Spinal cord (tissue), 9 donors: ENCODE measurements at regions not wholly inside any gene's neighbourhood (a gene's known extent, or its start where the extent isn't known, plus 50 kb on each side); places are given as distances from the start of the nearest gene placed in this dataset.
A peak's percentile ranks its signal among the peaks of the same experiment; 100 is the strongest.
"Not testable (repeated sequence)": the region's sequence is repeated elsewhere in the genome, so short reads cannot be mapped to it uniquely, and the experiment has no call there.

Experiments
- DNase-seq, 6 donors: peaks; one replicate each; pipeline versions ENCODE4 v3.0.0 to v3.0.0-alpha.2; 2013 to 2015; ENCODE audit warnings: low spot score in 6 of 6, low read depth in 4 of 6
- H3K27ac ChIP-seq: one replicate; pipeline ENCODE4 v1.5.1; 2013; ENCODE audit warnings: low read depth, low read length, control low read depth
- H3K27me3 ChIP-seq: one replicate; pipeline ENCODE4 v1.6.1; 2013; ENCODE audit warnings: low read length; ENCODE audit not compliant: control insufficient read depth, insufficient read depth
- H3K36me3 ChIP-seq: one replicate; pipeline ENCODE4 v1.6.1; 2013; ENCODE audit warnings: low read length; ENCODE audit not compliant: control insufficient read depth, insufficient read depth
- H3K4me1 ChIP-seq: one replicate; pipeline ENCODE4 v1.6.1; 2013; ENCODE audit warnings: low read length; ENCODE audit not compliant: control insufficient read depth, insufficient read depth
- H3K4me3 ChIP-seq: one replicate; pipeline ENCODE4 v1.5.1; 2013; ENCODE audit warnings: low read depth, low read length, control low read depth
- H3K9me3 ChIP-seq: one replicate; pipeline ENCODE4 v1.6.1; 2013; ENCODE audit warnings: low read length; ENCODE audit not compliant: control insufficient read depth, insufficient read depth
- WGBS: methylation state at CpG from one replicate; pipeline ENCODE4 v1.1.5; 2013; ENCODE audit warnings: missing lambda C conversion rate; ENCODE audit not compliant: insufficient coverage; 5-methylcytosine and 5-hydroxymethylcytosine counted together
- donor health status: healthy.

DNA sequence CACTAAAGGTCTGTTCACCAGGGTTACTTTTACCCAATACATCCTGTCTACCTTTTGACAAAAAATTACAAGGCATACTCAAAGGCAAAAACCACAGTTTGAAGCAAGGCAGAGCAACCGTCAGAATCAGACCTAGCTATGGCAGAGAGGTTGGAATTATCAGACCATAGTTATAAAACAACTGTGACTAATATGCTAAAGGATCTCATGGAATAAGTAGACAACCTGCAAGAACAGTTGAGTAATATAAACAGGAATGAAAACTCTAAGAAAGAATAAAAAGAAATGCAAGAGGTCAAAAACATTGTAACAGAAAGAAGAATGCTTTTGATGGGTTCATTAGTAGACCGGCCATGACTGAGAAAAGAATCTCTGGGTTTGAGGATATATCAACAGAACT is 318.8 kb upstream of the KCNH7 start:
- Histone ChIP-seq H3K4me3 (no peak overlapping the region), H3K27ac (no peak overlapping the region), H3K27me3 (no peaks in the 10 kb centered on the region), H3K36me3 (no peaks in the 10 kb centered on the region), H3K4me1 (no peaks in the 10 kb centered on the region), H3K9me3 (peaks cover 1% of the 10 kb centered on the region)
- DNase-seq: no peak
- 71% methylated on average over 1 of the region's 2 CpGs for WGBS

DNA sequence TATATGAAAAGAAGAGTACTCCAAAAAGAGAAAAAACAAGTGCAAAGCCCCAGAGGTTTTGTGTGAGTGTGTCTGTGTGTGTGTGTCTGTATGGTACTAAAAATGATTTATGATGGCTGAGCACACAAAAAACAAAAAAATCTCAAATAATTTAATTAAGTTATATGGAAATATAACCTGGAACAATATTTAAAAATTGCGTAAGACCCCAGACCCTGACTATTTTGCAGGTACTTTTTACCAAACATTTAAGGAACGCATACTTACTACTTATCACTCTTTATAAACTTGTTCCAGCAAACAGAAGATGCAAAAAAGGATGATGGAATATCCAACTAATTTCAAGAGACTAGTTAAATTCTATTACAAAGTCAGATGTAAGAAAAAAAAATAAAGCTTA is 317.4 kb upstream of the KCNH7 start:
- H3K27ac ChIP-seq: no peak overlapping the region
- no peaks in the 10 kb centered on the region for H3K27me3 ChIP-seq
- H3K4me1 ChIP-seq: no peaks in the 10 kb centered on the region
- no peaks in the 10 kb centered on the region for H3K36me3 ChIP-seq
- DNase-seq: no peak
- no CpG with 5 or more reads among the region's 2 CpGs for whole genome bisulfite sequencing
- no peak overlapping the region for H3K4me3 ChIP-seq
- H3K9me3 ChIP-seq: no peaks in the 10 kb centered on the region

DNA sequence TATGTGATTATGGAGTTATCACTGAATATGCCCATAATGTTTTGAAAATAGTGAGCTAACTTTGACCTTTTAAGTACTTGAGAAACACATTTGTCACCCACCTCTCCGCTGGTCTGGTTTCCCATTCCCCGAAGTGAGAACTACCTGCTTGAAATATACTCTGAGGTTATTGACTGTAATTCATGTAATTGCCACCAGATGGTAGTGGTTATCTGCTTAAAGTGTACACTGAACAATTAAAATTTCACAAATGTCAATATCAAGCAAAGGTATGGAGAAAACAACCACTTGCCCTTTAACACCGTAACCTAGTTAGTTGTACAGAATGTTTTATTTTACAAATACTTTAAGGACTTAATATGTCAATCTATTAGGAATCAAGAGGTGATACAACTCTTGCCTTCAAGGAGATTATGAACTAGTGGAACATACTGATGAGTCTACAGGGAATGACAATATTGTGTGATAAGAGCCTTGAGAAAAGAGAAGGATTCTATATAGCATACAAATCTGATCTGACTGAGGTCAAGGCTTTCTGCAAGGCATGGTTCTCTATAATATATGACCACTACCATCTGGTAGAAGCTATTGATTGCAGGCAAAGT is 316.8 kb upstream of the KCNH7 start:
- Histone ChIP-seq H3K4me3 (no peak overlapping the region), H3K27me3 (no peaks in the 10 kb centered on the region), H3K36me3 (no peaks in the 10 kb centered on the region), H3K4me1 (no peaks in the 10 kb centered on the region), H3K9me3 (no peaks in the 10 kb centered on the region), H3K27ac (no peak overlapping the region)
- WGBS: no CpG with 5 or more reads among the region's 3 CpGs
- peak in 5 of 6 donors; percentile 7 to 80 (median 25) for DNase-seq

DNA sequence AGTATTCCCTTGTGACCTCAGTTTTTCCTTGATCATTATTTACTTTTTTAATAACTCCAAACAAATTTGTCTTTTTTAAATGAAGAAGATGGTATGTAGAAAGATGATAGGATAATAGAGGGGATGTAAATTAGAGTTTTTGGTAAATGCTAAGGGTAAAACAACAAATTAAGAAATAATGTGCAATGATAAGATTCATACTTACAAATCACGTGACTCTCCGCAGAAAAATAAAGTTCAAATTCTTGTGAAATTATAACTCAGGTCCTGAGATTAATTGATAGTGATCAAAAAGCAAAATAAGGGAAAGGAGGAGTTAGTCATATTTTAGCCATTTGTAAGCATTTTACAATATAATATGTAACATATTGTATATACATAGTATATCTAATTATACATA is 304.1 kb upstream of the KCNH7 start:
- Histone ChIP-seq H3K4me1 (no peaks in the 10 kb centered on the region), H3K36me3 (no peaks in the 10 kb centered on the region), H3K9me3 (no peaks in the 10 kb centered on the region), H3K27ac (no peak overlapping the region), H3K27me3 (no peaks in the 10 kb centered on the region), H3K4me3 (no peak overlapping the region)
- DNase-seq: no peak
- WGBS: no CpG with 5 or more reads among the region's 2 CpGs

DNA sequence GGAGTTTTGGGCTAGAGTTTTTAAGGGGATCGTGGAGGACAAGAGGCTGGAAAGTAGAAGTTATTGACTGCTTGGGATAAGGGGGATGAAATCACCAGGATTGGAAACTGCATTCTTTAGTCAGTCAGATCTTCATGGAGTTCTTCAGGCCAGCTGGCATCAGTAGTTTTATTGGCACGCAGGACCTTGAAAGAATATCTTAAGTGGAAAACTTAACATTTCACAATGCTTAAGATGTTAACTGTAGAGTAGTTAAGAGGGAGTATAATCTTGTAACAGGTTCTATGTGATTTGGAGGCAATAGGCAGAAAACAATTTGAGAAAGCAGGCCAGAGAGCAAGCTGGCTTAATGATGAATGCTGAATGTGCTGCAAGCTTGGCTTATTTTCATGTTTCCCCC is 300.4 kb upstream of the KCNH7 start:
- Histone ChIP-seq H3K4me3 (no peak overlapping the region), H3K27ac (no peak overlapping the region), H3K9me3 (no peaks in the 10 kb centered on the region), H3K36me3 (no peaks in the 10 kb centered on the region), H3K4me1 (no peaks in the 10 kb centered on the region), H3K27me3 (no peaks in the 10 kb centered on the region)
- DNase-seq: peak in 1 of 6 donors; percentile 40
- 86% methylated on average over 1 of the region's 2 CpGs for WGBS

DNA sequence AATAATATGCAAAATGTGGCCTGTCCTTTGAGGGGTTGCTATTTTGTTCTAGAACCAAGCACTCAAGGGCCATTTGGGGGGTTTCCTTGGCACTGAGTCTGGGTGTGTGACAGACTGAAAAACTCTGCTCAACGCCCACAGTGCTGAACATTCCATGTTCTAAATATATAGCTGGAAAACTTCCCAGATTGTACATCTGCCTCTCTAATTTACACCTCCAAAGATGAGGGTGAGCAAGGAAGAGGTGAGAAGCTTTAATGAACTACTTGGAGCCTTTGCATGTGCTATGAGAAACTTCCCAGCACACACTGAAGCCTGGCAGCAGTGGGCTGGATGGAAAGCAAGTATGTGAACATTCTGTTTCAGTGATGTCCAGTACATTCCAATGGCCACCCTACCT is 296.7 kb upstream of the KCNH7 start:
- Histone ChIP-seq H3K27ac (no peak overlapping the region), H3K4me3 (no peak overlapping the region), H3K4me1 (no peaks in the 10 kb centered on the region), H3K9me3 (no peaks in the 10 kb centered on the region), H3K27me3 (no peaks in the 10 kb centered on the region), H3K36me3 (no peaks in the 10 kb centered on the region)
- WGBS: no CpG with 5 or more reads among the region's 1 CpG
- peak in 1 of 6 donors; percentile 60 for DNase-seq

DNA sequence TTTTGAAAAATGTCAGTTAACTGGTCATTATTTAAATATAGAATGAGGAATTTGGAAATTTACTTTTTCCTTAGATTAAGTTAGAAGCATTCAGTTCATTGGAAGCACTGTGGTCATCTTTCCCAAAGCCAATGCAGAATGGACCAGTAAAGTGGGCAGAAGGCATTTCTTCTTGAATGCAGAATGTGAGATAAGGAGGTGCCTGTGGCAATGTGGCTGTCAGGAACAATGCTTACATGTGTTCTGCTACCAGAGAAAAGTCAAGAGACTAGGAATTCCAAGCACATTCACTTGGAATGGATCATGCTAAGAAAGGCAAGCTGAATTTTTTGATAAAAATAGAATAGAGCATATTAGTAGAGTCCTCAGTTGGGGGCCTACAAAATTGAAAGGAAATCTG is 295.0 kb upstream of the KCNH7 start:
- Histone ChIP-seq H3K36me3 (no peaks in the 10 kb centered on the region), H3K27ac (no peak overlapping the region)

DNA sequence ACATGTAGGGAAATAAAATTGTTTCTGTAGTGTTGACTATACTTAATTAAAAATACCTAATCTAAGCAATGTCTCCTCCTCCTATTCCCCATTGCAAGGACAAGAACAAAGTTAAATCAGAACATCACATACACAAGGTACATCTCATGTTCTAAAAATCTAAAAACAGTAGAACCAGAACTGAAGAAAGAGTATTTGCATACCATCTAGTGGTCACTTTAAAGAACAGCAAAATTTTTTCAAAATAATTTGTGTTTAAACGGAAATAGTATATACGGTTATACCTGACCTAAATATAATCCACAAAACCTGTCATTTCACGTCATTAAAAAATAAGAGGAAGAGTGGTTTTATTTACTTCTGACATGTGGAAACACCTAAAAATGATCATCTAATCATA is 294.3 kb upstream of the KCNH7 start:
- WGBS: no CpG with 5 or more reads among the region's 3 CpGs
- DNase-seq: peak in 5 of 6 donors; percentile 6 to 71 (median 12)
- H3K4me3 ChIP-seq: no peak overlapping the region

More for the DNA sequence above, 295.0 kb upstream of the KCNH7 start:
- H3K4me1 ChIP-seq: no peaks in the 10 kb centered on the region
- H3K9me3 ChIP-seq: no peaks in the 10 kb centered on the region
- no peak for DNase-seq
- H3K27me3 ChIP-seq: no peaks in the 10 kb centered on the region
- H3K4me3 ChIP-seq: no peak overlapping the region

DNA sequence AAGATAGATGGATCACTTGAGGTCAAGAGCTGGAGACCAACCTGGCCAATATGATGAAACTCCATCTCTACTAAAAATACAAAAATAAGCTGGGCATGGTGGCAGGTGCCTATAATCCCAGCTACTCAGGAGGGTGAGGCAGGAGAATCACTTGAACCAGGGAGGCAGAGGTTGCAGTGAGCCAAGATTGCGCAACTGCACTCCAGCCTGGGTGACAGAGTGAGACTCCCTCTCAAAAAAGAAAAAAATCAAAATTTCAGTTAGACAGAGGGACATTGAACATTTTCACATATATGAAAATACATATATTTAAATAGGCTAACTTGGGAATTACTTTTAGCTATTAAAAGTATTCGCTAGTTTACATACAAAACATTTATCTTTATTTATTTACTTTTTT is 293.6 kb upstream of the KCNH7 start:
- not testable (repeated sequence) for DNase-seq, H3K4me3 ChIP-seq, H3K9me3 ChIP-seq, H3K36me3 ChIP-seq, H3K27me3 ChIP-seq, H3K4me1 ChIP-seq, H3K27ac ChIP-seq
- no CpG with 5 or more reads among the region's 2 CpGs for WGBS

More for the DNA sequence above, 294.3 kb upstream of the KCNH7 start:
- no peaks in the 10 kb centered on the region for H3K4me1 ChIP-seq
- H3K27ac ChIP-seq: no peak overlapping the region
- H3K36me3 ChIP-seq: no peaks in the 10 kb centered on the region
- H3K27me3 ChIP-seq: no peaks in the 10 kb centered on the region
- no peaks in the 10 kb centered on the region for H3K9me3 ChIP-seq

DNA sequence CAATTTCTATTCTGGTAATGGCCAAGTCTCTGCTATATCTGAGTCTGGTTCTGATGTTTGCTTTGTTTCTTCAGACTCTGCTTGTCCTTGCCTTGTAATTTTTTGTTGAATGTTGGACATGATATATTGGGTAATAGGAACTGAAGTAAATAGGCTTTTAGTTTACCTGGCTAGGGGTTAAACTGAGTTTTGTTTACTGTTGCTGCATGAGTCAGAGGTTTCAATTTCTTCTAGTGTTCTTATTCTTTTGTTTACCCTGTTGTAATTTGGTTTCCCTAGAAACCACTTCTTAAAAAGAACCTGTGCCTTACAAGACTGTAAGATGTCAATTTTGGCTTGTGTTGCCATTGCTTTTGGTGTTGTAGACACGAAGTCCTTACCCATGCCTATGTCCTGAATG is 285.0 kb upstream of the KCNH7 start:
- Histone ChIP-seq H3K4me3 (no peak overlapping the region), H3K9me3 (no peaks in the 10 kb centered on the region), H3K27me3 (no peaks in the 10 kb centered on the region), H3K27ac (no peak overlapping the region), H3K36me3 (no peaks in the 10 kb centered on the region), H3K4me1 (no peaks in the 10 kb centered on the region)
- DNase-seq: no peak
- no CpG with 5 or more reads among the region's 1 CpG for WGBS
